ENCODE measurements at regions not wholly inside any gene's neighbourhood (a gene's known extent, or its start where the extent isn't known, plus 50 kb on each side); places are given as distances from the start of the nearest gene placed in this dataset.
"Not testable (repeated sequence)": the region's sequence is repeated elsewhere in the genome, so short reads cannot be mapped to it uniquely, and the experiment has no call there.

- DNase-seq: no peak
- Histone ChIP-seq H3K27ac (ENCODE audit: insufficient read depth, low read length, poor library complexity, severe bottlenecking) (no peak overlapping the region), H3K9me3 (ENCODE audit: control insufficient read depth, low read length) (no peaks in the 10 kb centered on the region), H3K4me1 (ENCODE audit: control insufficient read depth, insufficient read depth, low read length, poor library complexity, severe bottlenecking) (no peaks in the 10 kb centered on the region), H3K27me3 (replicated peaks; ENCODE audit: control insufficient read depth, insufficient read depth, low read length, poor library complexity, severe bottlenecking) (no peaks in the 10 kb centered on the region), H3K4me3 (ENCODE audit: insufficient read depth, low read depth, low read length, poor library complexity, severe bottlenecking) (no peak overlapping the region), H3K36me3 (ENCODE audit: control insufficient read depth, insufficient read depth, low read length) (no peaks in the 10 kb centered on the region)
Measured at GRCh38 chr6:141048451-141048850, 1084.3 kb upstream of the GJE1 start.

GRCh38 chr6:141046496-141046895, 1086.2 kb upstream of the GJE1 start:
- not testable (repeated sequence) for H3K27me3 ChIP-seq (replicated peaks; ENCODE audit: control insufficient read depth, insufficient read depth, low read length, poor library complexity, severe bottlenecking); H3K4me1 ChIP-seq (ENCODE audit: control insufficient read depth, insufficient read depth, low read length, poor library complexity, severe bottlenecking); DNase-seq; H3K27ac ChIP-seq (ENCODE audit: insufficient read depth, low read length, poor library complexity, severe bottlenecking); H3K4me3 ChIP-seq (ENCODE audit: insufficient read depth, low read depth, low read length, poor library complexity, severe bottlenecking); H3K9me3 ChIP-seq (ENCODE audit: control insufficient read depth, low read length); H3K36me3 ChIP-seq (ENCODE audit: control insufficient read depth, insufficient read depth, low read length)

GRCh38 chr6:141041596-141042087, 1091.1 kb upstream of the GJE1 start:
- H3K27ac ChIP-seq (ENCODE audit: insufficient read depth, low read length, poor library complexity, severe bottlenecking): no peak overlapping the region
- no peaks in the 10 kb centered on the region for H3K27me3 ChIP-seq (replicated peaks; ENCODE audit: control insufficient read depth, insufficient read depth, low read length, poor library complexity, severe bottlenecking)
- no peak overlapping the region for H3K4me3 ChIP-seq (ENCODE audit: insufficient read depth, low read depth, low read length, poor library complexity, severe bottlenecking)
- no peaks in the 10 kb centered on the region for H3K9me3 ChIP-seq (ENCODE audit: control insufficient read depth, low read length)
- H3K4me1 ChIP-seq (ENCODE audit: control insufficient read depth, insufficient read depth, low read length, poor library complexity, severe bottlenecking): no peaks in the 10 kb centered on the region
- no peaks in the 10 kb centered on the region for H3K36me3 ChIP-seq (ENCODE audit: control insufficient read depth, insufficient read depth, low read length)
- DNase-seq: no peak

GRCh38 chr6:141035312-141036200, 1097.2 kb upstream of the GJE1 start:
- DNase-seq: no peak
- H3K4me3 ChIP-seq (ENCODE audit: insufficient read depth, low read depth, low read length, poor library complexity, severe bottlenecking): no peak overlapping the region
- H3K27ac ChIP-seq (ENCODE audit: insufficient read depth, low read length, poor library complexity, severe bottlenecking): no peak overlapping the region
- no peaks in the 10 kb centered on the region for H3K27me3 ChIP-seq (replicated peaks; ENCODE audit: control insufficient read depth, insufficient read depth, low read length, poor library complexity, severe bottlenecking)
- H3K36me3 ChIP-seq (ENCODE audit: control insufficient read depth, insufficient read depth, low read length): no peaks in the 10 kb centered on the region
- no peaks in the 10 kb centered on the region for H3K9me3 ChIP-seq (ENCODE audit: control insufficient read depth, low read length)
- H3K4me1 ChIP-seq (ENCODE audit: control insufficient read depth, insufficient read depth, low read length, poor library complexity, severe bottlenecking): no peaks in the 10 kb centered on the region

- no peak overlapping the region for H3K27ac ChIP-seq (ENCODE audit: insufficient read depth, low read length, poor library complexity, severe bottlenecking)
- no peaks in the 10 kb centered on the region for H3K9me3 ChIP-seq (ENCODE audit: control insufficient read depth, low read length)
- no peaks in the 10 kb centered on the region for H3K27me3 ChIP-seq (replicated peaks; ENCODE audit: control insufficient read depth, insufficient read depth, low read length, poor library complexity, severe bottlenecking)
- no peaks in the 10 kb centered on the region for H3K4me1 ChIP-seq (ENCODE audit: control insufficient read depth, insufficient read depth, low read length, poor library complexity, severe bottlenecking)
- no peak overlapping the region for H3K4me3 ChIP-seq (ENCODE audit: insufficient read depth, low read depth, low read length, poor library complexity, severe bottlenecking)
- DNase-seq: no peak
- no peaks in the 10 kb centered on the region for H3K36me3 ChIP-seq (ENCODE audit: control insufficient read depth, insufficient read depth, low read length)
Measured at GRCh38 chr6:141033101-141033500, 1099.6 kb upstream of the GJE1 start.

- Histone ChIP-seq H3K36me3 (ENCODE audit: control insufficient read depth, insufficient read depth, low read length) (no peaks in the 10 kb centered on the region), H3K4me3 (ENCODE audit: insufficient read depth, low read depth, low read length, poor library complexity, severe bottlenecking) (no peak overlapping the region), H3K27me3 (replicated peaks; ENCODE audit: control insufficient read depth, insufficient read depth, low read length, poor library complexity, severe bottlenecking) (no peaks in the 10 kb centered on the region), H3K4me1 (ENCODE audit: control insufficient read depth, insufficient read depth, low read length, poor library complexity, severe bottlenecking) (no peaks in the 10 kb centered on the region), H3K27ac (ENCODE audit: insufficient read depth, low read length, poor library complexity, severe bottlenecking) (no peak overlapping the region), H3K9me3 (ENCODE audit: control insufficient read depth, low read length) (no peaks in the 10 kb centered on the region)
- no peak for DNase-seq
Measured at GRCh38 chr6:141029908-141030307, 1102.8 kb upstream of the GJE1 start.

- no peak for DNase-seq
- Histone ChIP-seq H3K4me1 (ENCODE audit: control insufficient read depth, insufficient read depth, low read length, poor library complexity, severe bottlenecking) (no peaks in the 10 kb centered on the region), H3K27me3 (replicated peaks; ENCODE audit: control insufficient read depth, insufficient read depth, low read length, poor library complexity, severe bottlenecking) (no peaks in the 10 kb centered on the region), H3K36me3 (ENCODE audit: control insufficient read depth, insufficient read depth, low read length) (no peaks in the 10 kb centered on the region), H3K27ac (ENCODE audit: insufficient read depth, low read length, poor library complexity, severe bottlenecking) (no peak overlapping the region), H3K9me3 (ENCODE audit: control insufficient read depth, low read length) (no peaks in the 10 kb centered on the region), H3K4me3 (ENCODE audit: insufficient read depth, low read depth, low read length, poor library complexity, severe bottlenecking) (no peak overlapping the region)
Measured at GRCh38 chr6:141028791-141029280, 1103.9 kb upstream of the GJE1 start.

- Histone ChIP-seq H3K4me3 (ENCODE audit: insufficient read depth, low read depth, low read length, poor library complexity, severe bottlenecking) (no peak overlapping the region), H3K4me1 (ENCODE audit: control insufficient read depth, insufficient read depth, low read length, poor library complexity, severe bottlenecking) (no peaks in the 10 kb centered on the region), H3K27me3 (replicated peaks; ENCODE audit: control insufficient read depth, insufficient read depth, low read length, poor library complexity, severe bottlenecking) (no peaks in the 10 kb centered on the region), H3K36me3 (ENCODE audit: control insufficient read depth, insufficient read depth, low read length) (no peaks in the 10 kb centered on the region), H3K27ac (ENCODE audit: insufficient read depth, low read length, poor library complexity, severe bottlenecking) (no peak overlapping the region), H3K9me3 (ENCODE audit: control insufficient read depth, low read length) (no peaks in the 10 kb centered on the region)
- DNase-seq: no peak
Measured at GRCh38 chr6:141026504-141026903, 1106.2 kb upstream of the GJE1 start.

GRCh38 chr6:141024526-141024925, 1108.2 kb upstream of the GJE1 start:
- H3K9me3 ChIP-seq (ENCODE audit: control insufficient read depth, low read length): no peaks in the 10 kb centered on the region
- no peak overlapping the region for H3K4me3 ChIP-seq (ENCODE audit: insufficient read depth, low read depth, low read length, poor library complexity, severe bottlenecking)
- H3K4me1 ChIP-seq (ENCODE audit: control insufficient read depth, insufficient read depth, low read length, poor library complexity, severe bottlenecking): no peaks in the 10 kb centered on the region
- no peaks in the 10 kb centered on the region for H3K27me3 ChIP-seq (replicated peaks; ENCODE audit: control insufficient read depth, insufficient read depth, low read length, poor library complexity, severe bottlenecking)
- no peaks in the 10 kb centered on the region for H3K36me3 ChIP-seq (ENCODE audit: control insufficient read depth, insufficient read depth, low read length)
- no peak overlapping the region for H3K27ac ChIP-seq (ENCODE audit: insufficient read depth, low read length, poor library complexity, severe bottlenecking)
- no peak for DNase-seq

- Histone ChIP-seq H3K9me3 (ENCODE audit: control insufficient read depth, low read length) (no peaks in the 10 kb centered on the region), H3K4me1 (ENCODE audit: control insufficient read depth, insufficient read depth, low read length, poor library complexity, severe bottlenecking) (no peaks in the 10 kb centered on the region), H3K36me3 (ENCODE audit: control insufficient read depth, insufficient read depth, low read length) (no peaks in the 10 kb centered on the region), H3K4me3 (ENCODE audit: insufficient read depth, low read depth, low read length, poor library complexity, severe bottlenecking) (no peak overlapping the region), H3K27ac (ENCODE audit: insufficient read depth, low read length, poor library complexity, severe bottlenecking) (no peak overlapping the region), H3K27me3 (replicated peaks; ENCODE audit: control insufficient read depth, insufficient read depth, low read length, poor library complexity, severe bottlenecking) (no peaks in the 10 kb centered on the region)
- DNase-seq: no peak
Measured at GRCh38 chr6:141017941-141018340, 1114.8 kb upstream of the GJE1 start.

Measured in effector memory CD4-positive, alpha-beta T cell (primary cell).